ENCODE measurements at regions not wholly inside any gene's neighbourhood (a gene's known extent, or its start where the extent isn't known, plus 50 kb on each side); places are given as distances from the start of the nearest gene placed in this dataset.
"Not testable (repeated sequence)": the region's sequence is repeated elsewhere in the genome, so short reads cannot be mapped to it uniquely, and the experiment has no call there.

DNA sequence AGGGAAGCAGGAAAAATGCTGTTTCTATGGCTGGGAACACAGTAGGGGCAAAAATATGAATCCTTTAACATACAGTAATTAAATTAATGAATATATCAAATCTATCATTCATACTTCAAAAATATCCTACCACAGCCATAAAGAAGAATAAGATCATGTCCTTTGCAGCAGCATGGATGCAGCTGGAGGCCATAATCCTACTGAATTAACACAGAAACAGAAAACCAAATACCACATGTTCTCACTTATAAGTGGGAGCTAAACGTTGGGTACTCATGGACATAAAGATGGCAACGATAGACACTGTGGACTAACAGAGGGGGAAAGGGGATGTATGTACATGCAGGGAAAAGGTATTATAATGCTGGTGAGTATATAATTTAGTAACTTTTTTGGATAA lies 137.2 kb upstream of the APC start:
- not testable (repeated sequence) for H3K9me3 ChIP-seq (ENCODE audit: control insufficient read depth, insufficient read depth, low read depth, low read length); H3K27ac ChIP-seq (ENCODE audit: low read depth, low read length); H3K4me3 ChIP-seq (ENCODE audit: low read depth, low read length); H3K27me3 ChIP-seq (ENCODE audit: control insufficient read depth, insufficient read depth, low read length); H3K4me1 ChIP-seq (ENCODE audit: control insufficient read depth, insufficient read depth, low read length); H3K9ac ChIP-seq (ENCODE audit: low read length); H3K36me3 ChIP-seq (ENCODE audit: control insufficient read depth, insufficient read depth, low read length)

GRCh38 chr5:112604732-112605630 lies 132.7 kb upstream of the APC start:
- Histone ChIP-seq H3K9me3 (ENCODE audit: control insufficient read depth, insufficient read depth, low read depth, low read length) (no peaks in the 10 kb centered on the region), H3K9ac (ENCODE audit: low read length) (no peak overlapping the region), H3K4me3 (ENCODE audit: low read depth, low read length) (no peak overlapping the region), H3K27ac (ENCODE audit: low read depth, low read length) (no peak overlapping the region), H3K36me3 (ENCODE audit: control insufficient read depth, insufficient read depth, low read length) (no peaks in the 10 kb centered on the region), H3K4me1 (ENCODE audit: control insufficient read depth, insufficient read depth, low read length) (no peaks in the 10 kb centered on the region), H3K27me3 (ENCODE audit: control insufficient read depth, insufficient read depth, low read length) (no peaks in the 10 kb centered on the region)

GRCh38 chr5:112608975-112609374 lies 128.7 kb upstream of the APC start:
- Histone ChIP-seq H3K27me3 (ENCODE audit: control insufficient read depth, insufficient read depth, low read length) (no peaks in the 10 kb centered on the region), H3K4me3 (ENCODE audit: low read depth, low read length) (no peak overlapping the region), H3K27ac (ENCODE audit: low read depth, low read length) (no peak overlapping the region), H3K36me3 (ENCODE audit: control insufficient read depth, insufficient read depth, low read length) (no peaks in the 10 kb centered on the region), H3K9ac (ENCODE audit: low read length) (no peak overlapping the region), H3K9me3 (ENCODE audit: control insufficient read depth, insufficient read depth, low read depth, low read length) (no peaks in the 10 kb centered on the region), H3K4me1 (ENCODE audit: control insufficient read depth, insufficient read depth, low read length) (no peaks in the 10 kb centered on the region)

DNA sequence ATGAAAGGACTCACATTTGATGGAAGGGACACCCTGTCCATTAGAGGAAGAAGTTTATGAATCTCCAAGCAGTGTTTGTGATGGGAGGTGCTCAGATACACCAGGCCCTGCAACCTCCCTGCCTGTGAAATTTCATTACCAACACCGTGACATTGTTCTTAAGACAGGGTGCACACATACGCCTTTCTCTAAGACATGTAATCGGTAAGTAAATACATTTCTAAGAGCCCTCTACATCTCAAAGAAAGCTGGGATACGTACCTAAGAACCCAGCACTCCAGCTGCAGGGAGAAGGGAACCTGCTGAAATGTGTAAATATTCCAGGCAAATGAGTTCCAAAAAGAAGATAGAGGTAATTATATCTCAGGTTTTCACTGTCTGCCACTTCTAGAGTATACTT lies 125.0 kb upstream of the APC start:
- no peaks in the 10 kb centered on the region for H3K36me3 ChIP-seq (ENCODE audit: control insufficient read depth, insufficient read depth, low read length)
- H3K4me3 ChIP-seq (ENCODE audit: low read depth, low read length): no peak overlapping the region
- no peaks in the 10 kb centered on the region for H3K4me1 ChIP-seq (ENCODE audit: control insufficient read depth, insufficient read depth, low read length)
- no peaks in the 10 kb centered on the region for H3K9me3 ChIP-seq (ENCODE audit: control insufficient read depth, insufficient read depth, low read depth, low read length)
- H3K9ac ChIP-seq (ENCODE audit: low read length): no peak overlapping the region
- no peaks in the 10 kb centered on the region for H3K27me3 ChIP-seq (ENCODE audit: control insufficient read depth, insufficient read depth, low read length)
- H3K27ac ChIP-seq (ENCODE audit: low read depth, low read length): no peak overlapping the region

DNA sequence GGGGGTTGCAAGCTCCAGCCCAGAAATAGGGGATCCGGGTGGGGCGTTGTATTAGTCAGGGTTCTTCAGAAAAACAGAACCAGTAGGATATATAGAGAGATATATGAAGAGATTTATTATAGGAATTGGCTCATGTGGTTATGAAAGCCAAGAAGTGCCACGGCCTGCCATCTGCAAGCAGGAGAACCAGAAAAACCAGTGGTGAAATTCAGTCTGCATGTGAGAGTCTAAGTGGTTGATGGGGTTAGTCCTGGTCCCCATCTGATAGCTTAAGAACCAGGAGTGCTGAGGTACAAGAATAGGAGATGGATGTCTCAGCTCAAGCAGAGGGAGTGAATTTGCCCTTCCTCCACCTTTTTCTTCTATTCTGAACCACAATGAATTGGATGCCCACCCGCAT lies 123.4 kb upstream of the APC start:
- no peak overlapping the region for H3K9ac ChIP-seq (ENCODE audit: low read length)
- H3K27ac ChIP-seq (ENCODE audit: low read depth, low read length): no peak overlapping the region
- H3K36me3 ChIP-seq (ENCODE audit: control insufficient read depth, insufficient read depth, low read length): no peaks in the 10 kb centered on the region
- no peak overlapping the region for H3K4me3 ChIP-seq (ENCODE audit: low read depth, low read length)
- no peaks in the 10 kb centered on the region for H3K4me1 ChIP-seq (ENCODE audit: control insufficient read depth, insufficient read depth, low read length)
- no peaks in the 10 kb centered on the region for H3K27me3 ChIP-seq (ENCODE audit: control insufficient read depth, insufficient read depth, low read length)
- H3K9me3 ChIP-seq (ENCODE audit: control insufficient read depth, insufficient read depth, low read depth, low read length): no peaks in the 10 kb centered on the region

DNA sequence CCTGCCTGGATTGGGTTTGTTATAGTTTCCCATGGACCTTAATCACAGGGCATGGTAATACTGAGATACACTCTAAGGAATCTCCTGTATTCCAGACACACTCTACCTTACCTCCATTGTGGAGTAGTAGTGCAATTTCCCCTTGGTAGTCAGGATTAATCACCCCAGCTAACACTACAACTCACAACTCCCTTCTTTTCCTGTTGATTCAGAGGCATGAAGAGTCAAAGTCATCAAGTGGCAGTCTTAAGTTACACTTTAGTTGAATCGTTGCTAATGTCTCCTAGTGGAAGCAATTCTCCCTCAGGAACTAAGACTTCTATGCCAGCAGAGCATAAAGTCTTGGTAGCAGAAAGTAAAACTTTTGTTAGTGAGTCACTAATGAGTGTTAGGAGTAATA lies 122.7 kb upstream of the APC start:
- no peak overlapping the region for H3K4me3 ChIP-seq (ENCODE audit: low read depth, low read length)
- H3K36me3 ChIP-seq (ENCODE audit: control insufficient read depth, insufficient read depth, low read length): no peaks in the 10 kb centered on the region
- H3K27ac ChIP-seq (ENCODE audit: low read depth, low read length): no peak overlapping the region
- no peak overlapping the region for H3K9ac ChIP-seq (ENCODE audit: low read length)
- H3K9me3 ChIP-seq (ENCODE audit: control insufficient read depth, insufficient read depth, low read depth, low read length): no peaks in the 10 kb centered on the region
- no peaks in the 10 kb centered on the region for H3K4me1 ChIP-seq (ENCODE audit: control insufficient read depth, insufficient read depth, low read length)
- H3K27me3 ChIP-seq (ENCODE audit: control insufficient read depth, insufficient read depth, low read length): no peaks in the 10 kb centered on the region

DNA sequence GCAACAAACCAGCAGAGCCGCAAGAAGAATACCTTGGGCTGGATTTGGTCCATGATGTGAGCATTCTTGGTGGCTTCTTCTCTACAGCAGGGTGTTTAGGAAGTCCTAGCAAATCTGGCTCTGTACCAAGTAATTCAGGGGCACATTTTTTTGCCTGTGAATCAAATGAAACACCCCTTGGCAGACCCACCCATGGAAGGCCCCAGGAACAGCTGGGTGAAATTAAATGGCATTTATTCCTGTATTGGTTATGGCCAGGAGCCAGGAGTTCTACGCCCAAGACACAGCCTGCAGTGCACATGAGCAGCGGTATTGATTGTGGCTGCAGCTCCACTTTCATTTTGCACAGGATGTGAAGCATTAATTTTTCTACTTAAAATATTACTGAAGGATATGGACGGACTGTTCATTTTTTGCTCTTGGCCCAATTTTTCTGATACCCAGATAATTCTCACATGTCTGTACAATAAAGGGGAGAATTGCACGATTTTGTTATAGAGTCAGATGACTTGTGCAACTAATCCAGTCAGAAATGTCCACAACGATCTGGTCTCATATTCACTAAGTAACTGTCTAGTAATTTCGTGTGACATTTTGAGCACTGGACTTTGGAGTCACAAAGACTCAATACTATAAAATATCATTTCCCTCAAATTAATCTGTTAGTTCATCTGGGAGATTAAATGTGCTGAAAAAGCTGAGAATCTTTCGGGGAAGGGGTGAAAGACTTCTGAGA lies 120.7 kb upstream of the APC start:
- Histone ChIP-seq H3K27ac (ENCODE audit: low read depth, low read length) (no peak overlapping the region), H3K9ac (ENCODE audit: low read length) (no peak overlapping the region), H3K9me3 (ENCODE audit: control insufficient read depth, insufficient read depth, low read depth, low read length) (no peaks in the 10 kb centered on the region), H3K4me3 (ENCODE audit: low read depth, low read length) (no peak overlapping the region), H3K36me3 (ENCODE audit: control insufficient read depth, insufficient read depth, low read length) (no peaks in the 10 kb centered on the region), H3K4me1 (ENCODE audit: control insufficient read depth, insufficient read depth, low read length) (no peaks in the 10 kb centered on the region), H3K27me3 (ENCODE audit: control insufficient read depth, insufficient read depth, low read length) (no peaks in the 10 kb centered on the region)

- Histone ChIP-seq H3K27ac (ENCODE audit: low read depth, low read length) (no peak overlapping the region), H3K9ac (ENCODE audit: low read length) (no peak overlapping the region), H3K9me3 (ENCODE audit: control insufficient read depth, insufficient read depth, low read depth, low read length) (no peaks in the 10 kb centered on the region), H3K4me1 (ENCODE audit: control insufficient read depth, insufficient read depth, low read length) (peaks cover 8% of the 10 kb centered on the region), H3K4me3 (ENCODE audit: low read depth, low read length) (no peak overlapping the region), H3K36me3 (ENCODE audit: control insufficient read depth, insufficient read depth, low read length) (no peaks in the 10 kb centered on the region), H3K27me3 (ENCODE audit: control insufficient read depth, insufficient read depth, low read length) (no peaks in the 10 kb centered on the region)
Observed at GRCh38 chr5:112625246-112625645, 112.4 kb upstream of the APC start.

DNA sequence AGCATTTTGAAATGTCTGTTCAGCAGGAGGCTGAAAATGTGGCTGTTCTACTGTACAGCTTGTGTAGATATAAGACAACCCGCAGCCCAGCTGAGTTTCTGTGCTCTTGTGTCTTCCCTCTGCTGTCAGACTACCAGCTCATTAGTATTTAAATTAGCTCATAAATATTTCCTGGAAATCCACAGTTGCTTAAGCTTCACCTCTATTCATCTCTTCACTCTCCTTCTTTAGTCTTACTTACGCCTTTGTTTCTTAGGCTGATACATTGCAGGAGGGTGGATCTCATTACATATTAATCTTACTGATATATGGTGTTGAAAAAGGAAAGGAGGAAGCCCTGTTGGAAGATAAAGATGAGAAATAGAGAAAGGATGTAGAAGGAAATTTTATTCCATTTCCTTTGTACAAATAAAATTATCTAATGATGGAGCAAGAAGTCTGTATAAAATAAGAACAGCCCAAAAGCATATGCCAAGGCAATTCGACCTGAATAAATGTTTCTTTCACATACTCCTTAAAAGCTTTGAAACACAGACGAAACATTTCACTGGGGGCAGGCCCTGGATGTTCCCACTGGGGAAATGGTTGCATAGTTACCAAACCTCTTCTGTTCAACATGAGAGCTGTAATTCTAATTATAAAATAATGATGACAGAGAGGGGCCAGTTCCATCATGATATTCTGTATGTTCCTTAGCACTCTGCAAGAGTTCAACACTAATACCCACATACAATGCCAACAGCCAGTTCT lies 111.8 kb upstream of the APC start:
- Histone ChIP-seq H3K9me3 (ENCODE audit: control insufficient read depth, insufficient read depth, low read depth, low read length) (no peaks in the 10 kb centered on the region), H3K4me1 (ENCODE audit: control insufficient read depth, insufficient read depth, low read length) (peaks cover 8% of the 10 kb centered on the region), H3K4me3 (ENCODE audit: low read depth, low read length) (no peak overlapping the region), H3K36me3 (ENCODE audit: control insufficient read depth, insufficient read depth, low read length) (no peaks in the 10 kb centered on the region), H3K27me3 (ENCODE audit: control insufficient read depth, insufficient read depth, low read length) (no peaks in the 10 kb centered on the region), H3K9ac (ENCODE audit: low read length) (no peak overlapping the region), H3K27ac (ENCODE audit: low read depth, low read length) (no peak overlapping the region)

GRCh38 chr5:112626715-112627114 lies 111.0 kb upstream of the APC start:
- Histone ChIP-seq H3K4me1 (ENCODE audit: control insufficient read depth, insufficient read depth, low read length) (peaks cover 8% of the 10 kb centered on the region), H3K27me3 (ENCODE audit: control insufficient read depth, insufficient read depth, low read length) (no peaks in the 10 kb centered on the region), H3K4me3 (ENCODE audit: low read depth, low read length) (no peak overlapping the region), H3K27ac (ENCODE audit: low read depth, low read length) (no peak overlapping the region), H3K36me3 (ENCODE audit: control insufficient read depth, insufficient read depth, low read length) (no peaks in the 10 kb centered on the region), H3K9ac (ENCODE audit: low read length) (no peak overlapping the region), H3K9me3 (ENCODE audit: control insufficient read depth, insufficient read depth, low read depth, low read length) (peaks cover 2% of the 10 kb centered on the region; the same call in 1 of the 2 replicates)
